ENCODE measurements at regions not wholly inside any gene's neighbourhood (a gene's known extent, or its start where the extent isn't known, plus 50 kb on each side); places are given as distances from the start of the nearest gene placed in this dataset.

GRCh38 chr18:42155024-42155423 is 200.0 kb downstream of the PIK3C3 start:
- FAIRE-seq = no peak
- dilution Hi-C loops (cut with MboI; ENCODE audit: extremely low pct_ligation_motif_present, low sequenced_read_pairs) = no loop called here

More at GRCh38 chr18:42155024-42155423, 200.0 kb downstream of the PIK3C3 start:
- Histone ChIP-seq H2AFZ (ENCODE audit: low read depth, low read length) (no peak overlapping the region), H3K27ac (ENCODE audit: insufficient read depth, low read depth, low read length) (no peak overlapping the region), H3K79me2 (ENCODE audit: control insufficient read depth, insufficient read depth, low read length) (no peaks in the 10 kb centered on the region), H3K9ac (replicated peaks; ENCODE audit: extremely low read depth, insufficient read depth, low read length) (no peak overlapping the region), H3K9me3 (replicated peaks; ENCODE audit: control insufficient read depth, insufficient read depth, low read length) (no peaks in the 10 kb centered on the region), H3K9me1 (replicated peaks; ENCODE audit: control insufficient read depth, extremely low read depth, insufficient read depth, low read length) (no peaks in the 10 kb centered on the region), H3K4me1 (ENCODE audit: control insufficient read depth, extremely low read depth, insufficient read depth, low read length) (no peaks in the 10 kb centered on the region), H4K20me1 (replicated peaks; ENCODE audit: control insufficient read depth, extremely low read depth, insufficient read depth, low read length) (no peaks in the 10 kb centered on the region), H3K36me3 (ENCODE audit: control insufficient read depth in 2 of 2, extremely low read depth in 1 of 2, insufficient read depth in 2 of 2, low read length in 2 of 2) (no peaks in the 10 kb centered on the region), H3K4me3 (replicated peaks in 1 of 3; ENCODE audit: insufficient read depth in 1 of 3, low read depth in 1 of 3, low read length in 3 of 3) (no peak overlapping the region), H3K4me2 (ENCODE audit: insufficient read depth, low read length) (no peak overlapping the region), H3K27me3 (ENCODE audit: control insufficient read depth in 2 of 2, insufficient read depth in 2 of 2, low read length in 2 of 2) (no peaks in the 10 kb centered on the region)
- ChIA-PET POLR2A (no interaction called here), CTCF (no interaction called here)
- intact Hi-C loops (cut with micrococcal nuclease) = no loop called here
- DNase-seq (ENCODE audit: low read depth, low spot score) = no peak
- TF ChIP-seq CTCF (IDR thresholded peaks at IDR 0.05; ENCODE audit: extremely low read depth in 1 of 2, insufficient read depth in 1 of 2, low read depth in 1 of 2, low read length in 2 of 2) = no peak
- no peak for TF ChIP-seq EZH2 (IDR thresholded peaks at IDR 0.05; ENCODE audit: borderline replicate concordance, low read depth, low read length, severe bottlenecking)
- no peak for TF ChIP-seq MAX (IDR thresholded peaks at IDR 0.05; ENCODE audit: insufficient read depth, insufficient read length)
- BruUV-seq (replicated peaks) = no TSS peak

Measured in endothelial cell of umbilical vein (primary cell).